IMR-90 (cell line): ENCODE measurements at regions not wholly inside any gene's neighbourhood (a gene's known extent, or its start where the extent isn't known, plus 50 kb on each side); places are given as distances from the start of the nearest gene placed in this dataset.

Experiments
- ATAC-seq: fragments of 200-7000 bp; cut with Tn5 transposase; 2 replicates; pipeline ENCODE4 v1.9.1; 2020; ENCODE audit warnings: low read depth, mild to moderate bottlenecking, moderate library complexity
- BruUV-seq: library from RNA; stranded (reverse); fragments of 400-500 nt; replicated peaks from 2 replicates; lab custom pipeline; 2021; lab: Mats Ljungman, UMichigan
- CTCF ChIA-PET: fragments of 300-600 bp; formaldehyde crosslinking; extraction: SDS; loops from one replicate; lab custom pipeline; 2021; ENCODE audit warnings: antibody characterized with exemption; lab: Yijun Ruan, JAX
- POLR2A ChIA-PET: fragments of 300-600 bp; sonication (Branson Sonifier 250); formaldehyde crosslinking; loops from one replicate; lab custom pipeline; 2022; ENCODE audit warnings: antibody characterized with exemption; ENCODE audit not compliant: unreplicated experiment; lab: Charles Lee
- DNase-seq: peaks from one replicate; pipeline ENCODE4 v3.0.0; 2013
- H2AFZ ChIP-seq: replicated peaks from 2 replicates; pipeline ENCODE3; 2013; ENCODE audit warnings: low read length, mild to moderate bottlenecking; ENCODE audit not compliant: poor library complexity
- H2AK5ac ChIP-seq: 2 replicates; pipeline ENCODE4 v1.6.1; 2013; ENCODE audit warnings: low read depth, low read length, inconsistent platforms
- H2AK9ac ChIP-seq: replicated peaks from 2 replicates; pipeline ENCODE3; 2013; ENCODE audit warnings: mild to moderate bottlenecking, low read depth, low read length, moderate library complexity; ENCODE audit not compliant: poor library complexity
- H2BK120ac ChIP-seq: 2 replicates; pipeline ENCODE4 v1.6.1; 2013; ENCODE audit warnings: low read depth, low read length, inconsistent platforms
- H2BK15ac ChIP-seq: 3 replicates; pipeline ENCODE4 v1.6.1; 2013; ENCODE audit warnings: low read depth, low read length, inconsistent platforms
- H2BK20ac ChIP-seq: 2 replicates; pipeline ENCODE4 v1.6.1; 2013; ENCODE audit warnings: low read depth, mild to moderate bottlenecking, inconsistent platforms, low read length, moderate library complexity
- H2BK5ac ChIP-seq: 2 replicates; pipeline ENCODE4 v1.6.1; 2013; ENCODE audit warnings: mild to moderate bottlenecking, low read depth, low read length, inconsistent platforms; ENCODE audit not compliant: poor library complexity, severe bottlenecking
- H3K14ac ChIP-seq: replicated peaks from 2 replicates; pipeline ENCODE4 v1.6.1; 2013; ENCODE audit warnings: low read depth, low read length, inconsistent platforms
- H3K18ac ChIP-seq: 2 replicates; pipeline ENCODE4 v1.6.1; 2013; ENCODE audit warnings: low read depth, low read length, control low read depth
- H3K23ac ChIP-seq: 2 replicates; pipeline ENCODE4 v1.6.1; 2013; ENCODE audit warnings: low read depth, low read length, inconsistent platforms
- H3K27ac ChIP-seq: 2 replicates; pipeline ENCODE4 v1.5.1; 2013; ENCODE audit warnings: mild to moderate bottlenecking, control low read depth, low read length; ENCODE audit not compliant: insufficient read depth
- H3K27me3 ChIP-seq: 2 replicates; pipeline ENCODE4 v1.6.1; 2013; ENCODE audit warnings: low read length; ENCODE audit not compliant: control insufficient read depth, insufficient read depth
- H3K36me3 ChIP-seq: 2 replicates; pipeline ENCODE4 v1.6.1; 2013; ENCODE audit warnings: low read length, mixed read lengths; ENCODE audit not compliant: control insufficient read depth, insufficient read depth
- H3K4ac ChIP-seq: 2 replicates; pipeline ENCODE4 v1.6.1; 2013; ENCODE audit warnings: low read depth, low read length, inconsistent platforms
- H3K4me1 ChIP-seq: 2 replicates; pipeline ENCODE4 v1.6.1; 2013; ENCODE audit warnings: low read length, mixed read lengths; ENCODE audit not compliant: control insufficient read depth, insufficient read depth
- H3K4me2 ChIP-seq: 2 replicates; pipeline ENCODE4 v1.6.1; 2013; ENCODE audit warnings: low read depth, mild to moderate bottlenecking, control low read depth, low read length, moderate library complexity
- H3K4me3 ChIP-seq: 2 replicates; pipeline ENCODE4 v1.5.1; 2013; ENCODE audit warnings: low read depth, mild to moderate bottlenecking, control low read depth, low read length, moderate library complexity; ENCODE audit not compliant: insufficient read depth
- H3K56ac ChIP-seq: 2 replicates; pipeline ENCODE4 v1.6.1; 2013; ENCODE audit warnings: low read length, inconsistent platforms; ENCODE audit not compliant: insufficient read depth; ENCODE audit errors: extremely low read depth
- H3K79me1 ChIP-seq, 2 experiments: 2 replicates each; pipeline ENCODE4 v1.6.1; 2013; ENCODE audit warnings: low read length in 2 of 2, inconsistent platforms in 1 of 2, low read depth in 1 of 2
- H3K9ac ChIP-seq: 2 replicates; pipeline ENCODE4 v1.6.1; 2013; ENCODE audit warnings: low read depth, low read length, control low read depth
- H3K9me1 ChIP-seq: 2 replicates; pipeline ENCODE4 v1.6.1; 2013; ENCODE audit warnings: low read length, inconsistent platforms; ENCODE audit not compliant: insufficient read depth
- H3K9me3 ChIP-seq: 2 replicates; pipeline ENCODE4 v1.6.1; 2013; ENCODE audit warnings: low read length; ENCODE audit not compliant: control insufficient read depth, insufficient read depth
- H4K20me1 ChIP-seq: 2 replicates; pipeline ENCODE4 v1.6.1; 2013; ENCODE audit warnings: low read length, inconsistent platforms; ENCODE audit not compliant: insufficient read depth
- H4K5ac ChIP-seq: 2 replicates; pipeline ENCODE4 v1.6.1; 2013; ENCODE audit warnings: mild to moderate bottlenecking, low read depth, low read length, control low read depth
- H4K8ac ChIP-seq, 2 experiments: 2 replicates each; pipeline ENCODE4 v1.6.1; 2013; ENCODE audit warnings: low read depth in 2 of 2, low read length in 2 of 2, control low read depth in 1 of 2, inconsistent platforms in 1 of 2
- H4K91ac ChIP-seq: 2 replicates; pipeline ENCODE4 v1.6.1; 2013; ENCODE audit warnings: low read depth, low read length, inconsistent platforms; ENCODE audit not compliant: insufficient read depth
- BHLHE40 ChIP-seq: fragments of 150-350 bp; IDR thresholded peaks from 2 replicates; pipeline ENCODE4 v1.6.1; 2016; ENCODE audit warnings: mild to moderate bottlenecking, low read depth, low read length
- CEBPB ChIP-seq: IDR thresholded peaks from 2 replicates; pipeline ENCODE4 v1.6.1; 2012; ENCODE audit warnings: low read depth, low read length, improper control_type of control experiment
- CHD1 ChIP-seq: IDR thresholded peaks from 2 replicates; pipeline ENCODE4 v1.6.1; 2012; ENCODE audit warnings: low read depth, low read length, improper control_type of control experiment
- FOS ChIP-seq: fragments of 150-350 bp; IDR thresholded peaks from 2 replicates; pipeline ENCODE4 v1.6.1; 2016; ENCODE audit warnings: low read depth, low read length
- MAFK ChIP-seq: IDR thresholded peaks from 2 replicates; pipeline ENCODE4 v1.6.1; 2012; ENCODE audit warnings: low read depth, low read length, improper control_type of control experiment
- MAZ ChIP-seq: IDR thresholded peaks from 2 replicates; pipeline ENCODE4 v1.6.1; 2012; ENCODE audit warnings: low read depth, mild to moderate bottlenecking, low read length, improper control_type of control experiment, moderate library complexity, borderline replicate concordance
- MXI1 ChIP-seq: IDR thresholded peaks from 2 replicates; pipeline ENCODE4 v1.6.1; 2012; ENCODE audit warnings: low read depth, mild to moderate bottlenecking, low read length, moderate library complexity, borderline replicate concordance
- NFE2L2 ChIP-seq: fragments of 150-350 bp; IDR thresholded peaks from 2 replicates; pipeline ENCODE4 v1.6.1; 2016; ENCODE audit warnings: low read depth, mild to moderate bottlenecking, low read length
- POLR2A ChIP-seq: IDR thresholded peaks from 2 replicates; pipeline ENCODE4 v1.6.1; 2012; ENCODE audit warnings: mild to moderate bottlenecking, low read depth, low read length
- RAD21 ChIP-seq: IDR thresholded peaks from 2 replicates; pipeline ENCODE4 v1.6.1; 2012; ENCODE audit warnings: low read length, improper control_type of control experiment
- RCOR1 ChIP-seq: IDR thresholded peaks from 2 replicates; pipeline ENCODE4 v1.6.1; 2012; ENCODE audit warnings: mild to moderate bottlenecking, low read length, improper control_type of control experiment; ENCODE audit not compliant: insufficient replicate concordance
- RFX5 ChIP-seq: IDR thresholded peaks from 2 replicates; pipeline ENCODE4 v1.8.0; 2012; ENCODE audit warnings: low read depth, mild to moderate bottlenecking, low read length, moderate library complexity
- SMC3 ChIP-seq: fragments of 150-350 bp; IDR thresholded peaks from 2 replicates; pipeline ENCODE4 v1.6.1; 2016; ENCODE audit warnings: low read depth, mild to moderate bottlenecking, antibody characterized with exemption, low read length, moderate library complexity
- dilution Hi-C: fragments of 300-500 bp; cut with HindIII; formaldehyde crosslinking; loops from one replicate; pipeline ENCODE4 v1.14.3; 2018; ENCODE audit warnings: low sequenced_read_pairs; ENCODE audit not compliant: unreplicated experiment
- in situ Hi-C: fragments of 300-500 bp; cut with MboI; formaldehyde crosslinking; loops from 3 replicates; pipeline ENCODE4 v1.14.3; 2019; ENCODE audit warnings: low sequenced_read_pairs, inconsistent platforms, mixed read lengths
- intact Hi-C: fragments of 100-400 bp; cut with micrococcal nuclease; formaldehyde crosslinking; loops from 2 replicates; pipeline ENCODE4 v1.10.0; 2022
- TF ChIP-seq, protein P1 (sequence below): fragments of 150-350 bp; IDR thresholded peaks from 2 replicates; pipeline ENCODE4 v1.6.1; 2017; ENCODE audit warnings: mild to moderate bottlenecking, antibody characterized with exemption, low read length, low read depth
- TF ChIP-seq, protein P2 (sequence below): conservative IDR thresholded peaks from 2 replicates; pipeline ENCODE4 v1.5.1; 2012; ENCODE audit warnings: mild to moderate bottlenecking, low read depth, low read length, improper control_type of control experiment
- TF ChIP-seq, protein P3 (sequence below): fragments of 150-350 bp; IDR thresholded peaks from 2 replicates; pipeline ENCODE4 v1.6.1; 2016; ENCODE audit warnings: low read depth, mild to moderate bottlenecking, low read length, moderate library complexity, borderline replicate concordance

DNA sequence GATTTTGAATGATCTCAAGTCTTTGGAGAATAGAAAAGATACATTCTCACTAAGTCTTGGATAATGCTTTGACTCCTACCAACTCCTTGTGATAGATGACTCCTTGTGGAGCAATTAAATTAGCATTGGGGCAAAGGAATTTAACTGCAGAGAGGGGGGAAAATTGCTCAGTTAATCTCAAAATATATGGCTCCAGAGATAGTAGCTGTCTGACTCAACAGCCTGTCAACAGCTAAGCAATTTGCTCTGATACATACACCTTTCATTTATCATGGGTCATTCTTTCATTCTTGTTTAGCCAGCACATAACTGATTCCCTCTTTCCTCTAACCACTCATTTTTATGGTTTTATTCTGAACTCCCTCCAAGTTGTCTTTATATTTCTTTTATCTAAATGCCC lies 225.6 kb upstream of the OBI1 start:
- Histone ChIP-seq H3K9ac (no peak overlapping the region), H2AK9ac (no peak overlapping the region), H3K56ac (no peak overlapping the region), H3K4me1 (no peaks in the 10 kb centered on the region), H3K18ac (no peak overlapping the region), H2AK5ac (no peak overlapping the region), H3K27ac (no peak overlapping the region), H3K9me1 (no peaks in the 10 kb centered on the region), H3K4ac (no peak overlapping the region), H3K4me2 (no peak overlapping the region), H4K5ac (no peak overlapping the region), H3K27me3 (no peaks in the 10 kb centered on the region), H3K23ac (no peak overlapping the region), H2AFZ (no peak overlapping the region), H4K91ac (no peak overlapping the region), H2BK15ac (no peak overlapping the region), H3K36me3 (no peaks in the 10 kb centered on the region), H2BK5ac (no peak overlapping the region), H3K14ac (no peak overlapping the region), H4K20me1 (no peaks in the 10 kb centered on the region), H4K8ac (no peak overlapping the region), H2BK120ac (no peak overlapping the region), H2BK20ac (no peak overlapping the region), H3K4me3 (no peak overlapping the region), H3K9me3 (no peaks in the 10 kb centered on the region), H3K79me1 (no peaks in the 10 kb centered on the region)
- dilution Hi-C loops, result no loop called here
- no peak for ATAC-seq
- intact Hi-C loops, result no loop called here
- DNase-seq, result no peak
- ChIA-PET CTCF (no interaction called here), POLR2A (no interaction called here)
- no TSS peak for BruUV-seq
- in situ Hi-C loops, result no loop called here
- TF ChIP-seq MAZ (no peak), BHLHE40 (no peak), FOS (no peak), MXI1 (no peak), CHD1 (no peak), RFX5 (no peak), NFE2L2 (no peak), SMC3 (no peak), CEBPB (no peak), RAD21 (no peak), RCOR1 (no peak), MAFK (no peak), POLR2A (no peak)
- TF ChIP-seq, protein P1, sequence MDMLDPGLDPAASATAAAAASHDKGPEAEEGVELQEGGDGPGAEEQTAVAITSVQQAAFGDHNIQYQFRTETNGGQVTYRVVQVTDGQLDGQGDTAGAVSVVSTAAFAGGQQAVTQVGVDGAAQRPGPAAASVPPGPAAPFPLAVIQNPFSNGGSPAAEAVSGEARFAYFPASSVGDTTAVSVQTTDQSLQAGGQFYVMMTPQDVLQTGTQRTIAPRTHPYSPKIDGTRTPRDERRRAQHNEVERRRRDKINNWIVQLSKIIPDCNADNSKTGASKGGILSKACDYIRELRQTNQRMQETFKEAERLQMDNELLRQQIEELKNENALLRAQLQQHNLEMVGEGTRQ, result no peak
- TF ChIP-seq, protein P2, sequence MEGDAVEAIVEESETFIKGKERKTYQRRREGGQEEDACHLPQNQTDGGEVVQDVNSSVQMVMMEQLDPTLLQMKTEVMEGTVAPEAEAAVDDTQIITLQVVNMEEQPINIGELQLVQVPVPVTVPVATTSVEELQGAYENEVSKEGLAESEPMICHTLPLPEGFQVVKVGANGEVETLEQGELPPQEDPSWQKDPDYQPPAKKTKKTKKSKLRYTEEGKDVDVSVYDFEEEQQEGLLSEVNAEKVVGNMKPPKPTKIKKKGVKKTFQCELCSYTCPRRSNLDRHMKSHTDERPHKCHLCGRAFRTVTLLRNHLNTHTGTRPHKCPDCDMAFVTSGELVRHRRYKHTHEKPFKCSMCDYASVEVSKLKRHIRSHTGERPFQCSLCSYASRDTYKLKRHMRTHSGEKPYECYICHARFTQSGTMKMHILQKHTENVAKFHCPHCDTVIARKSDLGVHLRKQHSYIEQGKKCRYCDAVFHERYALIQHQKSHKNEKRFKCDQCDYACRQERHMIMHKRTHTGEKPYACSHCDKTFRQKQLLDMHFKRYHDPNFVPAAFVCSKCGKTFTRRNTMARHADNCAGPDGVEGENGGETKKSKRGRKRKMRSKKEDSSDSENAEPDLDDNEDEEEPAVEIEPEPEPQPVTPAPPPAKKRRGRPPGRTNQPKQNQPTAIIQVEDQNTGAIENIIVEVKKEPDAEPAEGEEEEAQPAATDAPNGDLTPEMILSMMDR, result no peak
- TF ChIP-seq, protein P3, sequence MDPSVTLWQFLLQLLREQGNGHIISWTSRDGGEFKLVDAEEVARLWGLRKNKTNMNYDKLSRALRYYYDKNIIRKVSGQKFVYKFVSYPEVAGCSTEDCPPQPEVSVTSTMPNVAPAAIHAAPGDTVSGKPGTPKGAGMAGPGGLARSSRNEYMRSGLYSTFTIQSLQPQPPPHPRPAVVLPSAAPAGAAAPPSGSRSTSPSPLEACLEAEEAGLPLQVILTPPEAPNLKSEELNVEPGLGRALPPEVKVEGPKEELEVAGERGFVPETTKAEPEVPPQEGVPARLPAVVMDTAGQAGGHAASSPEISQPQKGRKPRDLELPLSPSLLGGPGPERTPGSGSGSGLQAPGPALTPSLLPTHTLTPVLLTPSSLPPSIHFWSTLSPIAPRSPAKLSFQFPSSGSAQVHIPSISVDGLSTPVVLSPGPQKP, result no peak
